Nephron (organoid): ENCODE measurements at regions not wholly inside any gene's neighbourhood (a gene's known extent, or its start where the extent isn't known, plus 50 kb on each side); places are given as distances from the start of the nearest gene placed in this dataset.

Experiments
- H3K27ac Mint-ChIP-seq, 3 experiments: 2 replicates each; pipeline ENCODE4 v1.8.0; 2020; ENCODE audit warnings: mixed read lengths in 3 of 3, mild to moderate bottlenecking in 2 of 3, moderate library complexity in 1 of 3
- H3K27me3 Mint-ChIP-seq: 2 replicates; pipeline ENCODE4 v1.8.0; 2021; ENCODE audit warnings: low read depth, mild to moderate bottlenecking, moderate library complexity, mixed read lengths
- H3K36me3 Mint-ChIP-seq: 2 replicates; pipeline ENCODE4 v1.8.0; 2020; ENCODE audit warnings: low read depth, mixed read lengths
- H3K4me1 Mint-ChIP-seq: 2 replicates; pipeline ENCODE4 v1.8.0; 2020; ENCODE audit warnings: mixed read lengths
- H3K4me3 Mint-ChIP-seq, 3 experiments: 2 replicates each; pipeline ENCODE4 v1.8.0; 2020; ENCODE audit warnings: mild to moderate bottlenecking in 3 of 3, mixed read lengths in 3 of 3, moderate library complexity in 2 of 3
- H3K9me3 Mint-ChIP-seq: 2 replicates; pipeline ENCODE4 v1.8.0; 2020; ENCODE audit warnings: mixed read lengths
- TF ChIP-seq, protein P1 (sequence below), 3 experiments: fragments of 200-600 bp; sonication (generic); IDR thresholded peaks; one replicate each; pipeline ENCODE4 v1.5.0; 2021; ENCODE audit warnings: antibody characterized with exemption in 3 of 3; ENCODE audit not compliant: unreplicated experiment in 3 of 3

- TF ChIP-seq, protein P1, sequence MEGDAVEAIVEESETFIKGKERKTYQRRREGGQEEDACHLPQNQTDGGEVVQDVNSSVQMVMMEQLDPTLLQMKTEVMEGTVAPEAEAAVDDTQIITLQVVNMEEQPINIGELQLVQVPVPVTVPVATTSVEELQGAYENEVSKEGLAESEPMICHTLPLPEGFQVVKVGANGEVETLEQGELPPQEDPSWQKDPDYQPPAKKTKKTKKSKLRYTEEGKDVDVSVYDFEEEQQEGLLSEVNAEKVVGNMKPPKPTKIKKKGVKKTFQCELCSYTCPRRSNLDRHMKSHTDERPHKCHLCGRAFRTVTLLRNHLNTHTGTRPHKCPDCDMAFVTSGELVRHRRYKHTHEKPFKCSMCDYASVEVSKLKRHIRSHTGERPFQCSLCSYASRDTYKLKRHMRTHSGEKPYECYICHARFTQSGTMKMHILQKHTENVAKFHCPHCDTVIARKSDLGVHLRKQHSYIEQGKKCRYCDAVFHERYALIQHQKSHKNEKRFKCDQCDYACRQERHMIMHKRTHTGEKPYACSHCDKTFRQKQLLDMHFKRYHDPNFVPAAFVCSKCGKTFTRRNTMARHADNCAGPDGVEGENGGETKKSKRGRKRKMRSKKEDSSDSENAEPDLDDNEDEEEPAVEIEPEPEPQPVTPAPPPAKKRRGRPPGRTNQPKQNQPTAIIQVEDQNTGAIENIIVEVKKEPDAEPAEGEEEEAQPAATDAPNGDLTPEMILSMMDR (IDR thresholded peaks at IDR 0.05; ENCODE audit: unreplicated experiment in 3 of 3): no peak
- H3K4me3 Mint-ChIP-seq: no peak overlapping the region
- H3K4me1 Mint-ChIP-seq: peaks cover 21% of the 10 kb centered on the region
These were observed 229.1 kb upstream of the ARHGEF26 start for GRCh38 chr3:153892126-153892525.

DNA sequence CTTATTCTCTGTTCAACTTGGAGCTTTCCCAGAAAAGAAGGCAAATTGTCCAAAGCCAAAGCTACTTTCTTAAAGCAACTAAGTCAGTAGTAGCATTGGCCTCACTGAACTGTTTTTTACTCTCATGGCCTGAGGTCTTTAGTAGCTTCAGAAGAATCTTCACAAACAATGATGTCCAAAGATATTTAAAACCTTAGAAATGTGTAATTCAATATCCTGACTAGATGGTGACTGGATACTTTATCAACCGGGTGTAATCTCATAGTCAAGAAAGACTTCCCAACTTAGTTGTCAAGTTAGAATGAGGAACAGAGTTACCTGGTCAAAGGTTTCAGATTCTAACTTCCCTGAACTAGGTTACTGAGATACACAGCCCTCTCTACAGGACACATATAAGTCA lies 226.3 kb upstream of the ARHGEF26 start:
- no peaks in the 10 kb centered on the region for H3K36me3 Mint-ChIP-seq
- H3K4me1 Mint-ChIP-seq: peaks cover 21% of the 10 kb centered on the region
- no peaks in the 10 kb centered on the region for H3K27me3 Mint-ChIP-seq
- TF ChIP-seq, protein P1 (IDR thresholded peaks at IDR 0.05; ENCODE audit: unreplicated experiment in 3 of 3): no peak
- no peaks in the 10 kb centered on the region for H3K9me3 Mint-ChIP-seq
- H3K4me3 Mint-ChIP-seq: no peak overlapping the region
- H3K27ac Mint-ChIP-seq: no peak overlapping the region

More at GRCh38 chr3:153892126-153892525, 229.1 kb upstream of the ARHGEF26 start:
- Mint-ChIP-seq H3K36me3 (no peaks in the 10 kb centered on the region), H3K27ac (peak overlapping the region; percentile 54 to 89 (median 86)), H3K9me3 (no peaks in the 10 kb centered on the region), H3K27me3 (no peaks in the 10 kb centered on the region)

- Mint-ChIP-seq H3K36me3 (no peaks in the 10 kb centered on the region), H3K4me3 (no peak overlapping the region), H3K27ac (peak overlapping the region; percentile 32 to 75 (median 60)), H3K9me3 (no peaks in the 10 kb centered on the region), H3K4me1 (peaks cover 14% of the 10 kb centered on the region), H3K27me3 (no peaks in the 10 kb centered on the region)
- TF ChIP-seq, protein P1 (IDR thresholded peaks at IDR 0.05; ENCODE audit: unreplicated experiment in 3 of 3): no peak
These were observed 225.0 kb upstream of the ARHGEF26 start for GRCh38 chr3:153896197-153896596.

DNA sequence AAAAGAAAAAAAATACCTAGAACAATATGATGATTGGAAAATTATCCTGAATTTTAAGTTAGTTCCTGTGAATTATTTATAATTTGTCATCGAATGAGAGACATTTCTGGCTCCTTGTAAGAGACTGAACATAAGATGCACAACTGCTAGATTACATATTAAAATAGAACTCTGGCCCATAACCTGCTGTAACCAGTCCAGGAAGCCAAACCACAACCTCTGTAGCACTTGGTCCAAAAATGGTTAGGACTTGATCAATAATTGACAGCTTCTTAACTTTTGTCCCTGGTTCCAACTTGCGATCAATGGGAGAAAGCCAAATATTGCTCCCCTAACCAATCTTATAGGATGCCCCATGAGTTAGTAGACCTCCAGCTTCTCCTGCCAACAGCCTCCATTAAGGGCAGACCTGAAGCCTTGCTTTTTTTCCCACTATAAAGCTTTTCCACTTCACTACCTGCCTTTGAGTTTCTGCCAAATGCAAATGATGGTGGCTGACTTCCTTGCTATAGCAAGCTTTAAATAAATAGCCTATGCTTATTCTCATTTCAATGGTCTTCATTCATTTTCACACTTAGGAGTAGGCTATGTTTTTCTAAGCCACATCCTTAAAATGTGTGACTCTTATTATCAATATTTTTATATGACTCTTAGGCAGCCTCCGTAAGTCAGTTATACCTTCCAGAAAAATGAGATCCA lies 224.0 kb upstream of the ARHGEF26 start:
- Mint-ChIP-seq H3K27me3 (no peaks in the 10 kb centered on the region), H3K27ac (peak overlapping the region; percentile 69 to 92 (median 82)), H3K4me1 (peaks cover 8% of the 10 kb centered on the region), H3K36me3 (no peaks in the 10 kb centered on the region), H3K9me3 (no peaks in the 10 kb centered on the region), H3K4me3 (no peak overlapping the region)
- TF ChIP-seq, protein P1 (IDR thresholded peaks at IDR 0.05; ENCODE audit: unreplicated experiment in 3 of 3): no peak

DNA sequence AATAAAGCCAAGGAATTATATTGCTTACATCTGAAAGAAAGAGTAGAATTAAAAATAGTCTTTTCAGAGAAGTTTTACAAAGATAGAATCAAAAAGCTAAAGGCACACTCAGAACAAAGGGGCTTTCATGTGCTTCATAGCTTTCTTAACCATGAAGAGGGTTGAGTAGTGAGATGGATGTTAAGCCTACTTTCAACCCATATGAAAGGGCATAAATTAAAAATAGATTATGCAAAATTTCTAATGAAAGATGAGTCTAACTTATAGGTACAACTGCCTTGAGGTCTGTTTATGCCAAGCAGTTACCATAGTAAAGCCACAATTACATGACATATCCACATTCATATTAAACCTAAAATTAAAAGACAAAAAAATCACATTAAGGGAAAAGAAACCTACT lies 223.3 kb upstream of the ARHGEF26 start:
- H3K9me3 Mint-ChIP-seq: no peaks in the 10 kb centered on the region
- no peak overlapping the region for H3K4me3 Mint-ChIP-seq
- peaks cover under 1% of the 10 kb centered on the region for H3K4me1 Mint-ChIP-seq
- TF ChIP-seq, protein P1 (IDR thresholded peaks at IDR 0.05; ENCODE audit: unreplicated experiment in 3 of 3): no peak
- H3K36me3 Mint-ChIP-seq: no peaks in the 10 kb centered on the region
- peak overlapping the region in 2 of 3 experiments; percentile 82 to 92 for H3K27ac Mint-ChIP-seq
- no peaks in the 10 kb centered on the region for H3K27me3 Mint-ChIP-seq

DNA sequence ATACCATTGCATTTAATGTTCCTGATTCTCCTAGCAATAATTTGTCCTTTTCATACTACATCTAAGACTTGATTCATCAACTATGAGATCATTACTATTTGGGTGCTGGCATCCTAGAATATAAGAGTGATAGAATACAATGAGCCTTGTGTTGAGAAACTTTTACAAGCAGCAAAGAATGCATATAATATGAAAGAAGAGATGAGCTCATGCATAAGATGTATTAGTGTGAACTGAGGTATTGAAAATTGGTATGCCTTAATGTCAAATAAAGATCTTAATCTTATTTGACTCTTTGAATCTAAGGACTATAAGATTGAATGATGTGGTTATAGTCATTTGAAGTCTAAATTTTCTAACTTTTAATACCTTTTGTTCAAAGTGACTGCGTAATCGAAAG lies 220.0 kb upstream of the ARHGEF26 start:
- TF ChIP-seq, protein P1 (IDR thresholded peaks at IDR 0.05; ENCODE audit: unreplicated experiment in 3 of 3): no peak
- no peaks in the 10 kb centered on the region for H3K27me3 Mint-ChIP-seq
- H3K4me1 Mint-ChIP-seq: no peaks in the 10 kb centered on the region
- no peaks in the 10 kb centered on the region for H3K36me3 Mint-ChIP-seq
- no peak overlapping the region for H3K4me3 Mint-ChIP-seq
- H3K27ac Mint-ChIP-seq: peak overlapping the region in 2 of 3 experiments; percentile 8 to 36
- H3K9me3 Mint-ChIP-seq: no peaks in the 10 kb centered on the region
